ENCODE measurements at regions not wholly inside any gene's neighbourhood (a gene's known extent, or its start where the extent isn't known, plus 50 kb on each side); places are given as distances from the start of the nearest gene placed in this dataset.

DNA sequence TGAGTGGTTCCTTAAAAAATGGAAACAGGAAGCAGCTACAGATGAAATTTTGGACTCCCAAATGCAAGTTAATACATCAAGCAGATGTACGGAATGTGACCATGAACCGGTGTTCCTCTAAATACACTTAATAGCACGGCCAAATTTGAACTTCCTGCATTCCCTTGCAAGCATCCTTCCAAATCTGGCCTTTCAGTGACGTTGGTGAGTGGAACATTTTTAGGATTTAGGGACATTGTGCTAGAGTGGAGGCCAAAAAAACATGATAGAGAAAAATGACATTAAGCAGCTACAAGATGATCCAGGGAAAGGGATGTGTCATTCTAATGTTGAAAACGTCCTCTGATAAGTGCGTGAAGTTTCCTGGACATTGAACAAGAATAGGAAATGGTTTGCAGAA, 62.1 kb downstream of the CTAGE1 start:
- DNase-seq (ENCODE audit: low spot score): no peak

DNA sequence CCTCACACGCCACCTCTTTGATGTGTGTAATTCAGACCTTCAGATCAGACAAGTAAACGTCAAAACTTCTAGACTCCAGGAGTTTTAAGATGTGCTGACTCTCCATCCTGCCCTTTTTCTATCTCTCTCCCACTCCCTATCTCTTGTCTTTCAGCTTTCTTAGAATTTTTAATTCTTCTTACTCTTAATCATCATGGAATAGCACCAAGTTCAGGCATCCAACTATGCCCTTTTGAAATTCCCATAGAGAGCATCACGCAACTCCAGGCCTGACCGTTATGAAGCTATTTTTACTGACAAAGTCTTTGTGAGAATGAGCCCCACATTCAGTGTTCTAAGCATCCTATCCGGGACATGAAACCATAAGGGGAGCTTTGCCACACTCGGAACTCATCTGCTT, 62.6 kb downstream of the CTAGE1 start:
- no peak for DNase-seq (ENCODE audit: low spot score)

DNA sequence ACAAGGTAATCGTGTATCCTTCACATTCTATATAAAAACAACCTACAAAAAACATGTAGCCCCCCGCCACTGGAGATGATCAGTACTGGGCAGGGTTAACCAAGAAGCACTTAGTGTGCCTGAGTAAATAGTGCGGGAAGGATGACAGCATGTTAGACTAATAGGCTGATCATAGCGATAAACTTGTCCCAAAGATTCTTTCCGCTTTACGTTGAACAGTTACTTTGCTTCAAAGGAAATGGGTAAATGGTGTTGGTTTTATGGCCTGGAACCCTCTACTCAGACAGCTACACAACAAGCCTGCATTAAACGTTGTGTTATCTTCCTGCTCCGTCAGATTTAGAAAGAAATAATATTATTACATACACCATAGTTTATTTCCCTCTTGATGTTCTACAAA, 67.7 kb downstream of the CTAGE1 start:
- DNase-seq (ENCODE audit: low spot score): no peak

DNA sequence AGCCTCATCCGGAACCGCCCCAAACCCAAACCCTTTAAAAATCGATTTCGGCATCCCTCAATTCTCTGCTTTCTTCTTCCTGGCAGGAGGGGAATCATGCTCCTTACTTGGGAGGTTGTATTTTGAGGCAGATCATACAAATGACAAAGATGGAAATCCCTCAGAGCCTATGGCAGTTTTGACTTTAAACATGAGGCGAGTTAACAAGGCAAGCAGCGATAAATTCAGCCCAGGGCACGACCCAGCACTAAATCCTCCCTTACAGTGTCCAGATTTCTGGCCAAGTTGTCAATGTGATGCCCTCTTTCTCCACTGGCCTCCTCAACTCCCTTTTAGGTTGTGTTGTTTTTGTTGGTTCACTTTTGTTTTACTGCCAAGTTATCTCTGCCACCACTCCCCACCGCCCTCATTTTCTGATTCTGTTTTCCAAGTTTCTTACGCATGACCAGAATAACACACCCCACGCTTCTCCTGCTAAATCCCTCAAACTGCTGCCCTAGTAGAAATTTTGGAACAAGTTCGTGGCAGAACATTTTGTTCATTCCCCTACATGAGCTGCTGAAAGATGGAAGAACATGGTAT, 68.3 kb downstream of the CTAGE1 start:
- no peak for DNase-seq (ENCODE audit: low spot score)

DNA sequence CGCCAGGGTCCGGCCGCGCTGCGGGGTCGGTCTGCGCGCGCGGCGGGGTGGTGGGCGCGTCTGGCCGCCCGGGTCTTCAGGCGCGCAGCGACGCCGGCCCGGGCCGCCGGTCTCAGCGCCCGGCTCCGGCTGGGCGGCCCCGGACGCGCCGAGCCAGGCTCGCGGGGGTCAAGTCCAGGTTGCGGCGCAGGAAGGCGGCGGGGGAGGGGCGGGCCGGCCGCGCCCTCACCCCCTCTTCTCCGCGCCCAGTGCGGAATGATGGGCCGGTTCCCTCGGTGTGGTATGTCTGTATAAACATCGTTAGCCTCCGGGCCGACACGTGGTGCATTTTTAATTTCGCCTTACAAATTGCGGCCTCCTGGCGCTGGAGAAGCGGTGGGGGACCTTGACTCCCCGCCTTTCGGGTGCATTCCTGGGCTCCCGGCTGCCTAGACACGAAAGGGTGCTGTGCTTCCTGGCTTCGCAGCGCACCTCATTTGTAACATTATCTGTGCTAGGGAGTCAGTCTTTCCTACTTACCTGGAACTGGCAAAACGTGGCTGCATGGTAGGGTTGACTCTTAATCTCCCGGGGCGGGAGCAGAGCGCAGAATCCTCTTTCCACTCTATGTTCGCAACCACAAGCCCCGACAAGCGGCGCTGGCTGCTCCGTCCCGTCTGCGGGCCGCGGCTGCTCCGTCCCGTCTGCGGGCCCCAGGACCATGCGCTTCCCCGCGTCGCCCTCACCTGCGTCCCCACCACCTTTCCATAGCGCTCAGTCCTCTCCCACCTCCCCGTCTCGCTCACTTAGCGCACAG, 69.0 kb downstream of the CTAGE1 start:
- peak; percentile 62 for DNase-seq (ENCODE audit: low spot score)

DNA sequence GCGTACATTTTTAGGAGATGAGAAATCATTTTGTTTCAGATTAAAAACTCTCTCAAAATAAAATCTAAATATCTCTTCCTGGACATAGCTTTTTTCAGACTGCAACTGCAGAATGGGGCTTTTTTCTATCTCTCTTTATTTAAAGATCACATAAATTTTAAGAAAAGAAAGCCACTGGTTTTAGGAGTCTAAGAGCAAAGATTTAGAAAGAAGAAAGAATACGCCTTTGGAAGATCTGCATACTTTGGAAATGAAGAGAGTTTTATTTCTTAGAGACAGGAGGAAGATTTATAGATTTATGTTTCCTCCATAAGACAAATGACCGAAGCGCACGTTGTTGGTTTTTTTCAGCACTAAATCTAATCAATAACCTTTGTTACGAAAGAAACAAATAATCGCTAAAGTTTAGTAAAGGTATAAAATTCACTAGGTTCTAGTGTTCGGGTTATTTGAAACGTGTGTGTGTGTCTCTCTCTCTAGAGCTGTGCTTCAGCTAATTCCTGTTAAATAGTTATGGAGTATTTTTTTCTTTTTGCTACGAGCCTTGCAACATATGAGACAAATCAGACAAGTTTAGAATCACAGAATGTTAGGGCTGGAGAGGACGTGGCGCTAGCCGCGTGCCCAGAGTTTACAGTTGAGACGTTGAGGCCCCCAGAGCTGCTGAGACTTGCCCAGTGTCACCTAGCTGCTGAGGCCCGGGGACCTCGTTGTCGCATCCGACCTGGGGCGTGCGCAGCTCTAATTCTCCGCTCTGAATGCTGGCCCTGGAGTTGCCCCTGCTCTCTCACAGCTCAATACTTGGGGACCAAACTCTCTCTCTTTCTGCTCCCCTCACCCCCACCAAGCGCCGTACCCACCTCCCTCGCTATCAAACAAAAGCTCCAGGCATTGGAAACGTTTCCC, 69.9 kb downstream of the CTAGE1 start:
- DNase-seq (ENCODE audit: low spot score): no peak

DNA sequence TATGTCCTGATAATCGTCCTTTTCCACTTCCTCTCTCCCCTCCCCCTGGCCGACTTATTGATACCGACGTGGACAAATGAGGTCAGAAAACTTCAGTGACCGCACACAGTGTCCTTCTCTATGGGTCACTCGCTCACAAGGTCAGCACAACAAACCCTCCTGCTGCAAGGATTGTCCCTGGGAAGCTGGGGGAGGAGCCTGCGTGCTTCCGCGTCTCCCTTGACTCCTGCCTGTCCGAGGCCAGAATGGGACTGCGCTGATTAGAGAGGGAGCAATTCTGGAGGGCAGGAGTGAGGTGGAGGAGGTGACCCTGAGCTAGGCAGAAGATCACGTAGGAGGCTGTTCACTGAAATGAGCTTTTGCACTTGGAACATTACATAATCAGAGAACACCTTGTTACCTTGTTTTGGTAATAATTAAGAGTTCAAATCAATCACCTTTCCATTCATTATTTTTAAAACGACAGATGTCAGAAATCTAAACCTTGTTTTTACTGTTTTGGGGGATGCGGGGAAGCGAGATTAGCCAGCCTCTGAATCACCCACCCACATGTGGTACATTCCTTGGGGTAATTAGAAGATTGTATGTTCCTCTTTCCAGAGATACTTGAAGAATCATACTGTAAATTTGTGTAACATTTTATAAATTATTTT, 70.6 kb downstream of the CTAGE1 start:
- DNase-seq (ENCODE audit: low spot score): peak; percentile 88

DNA sequence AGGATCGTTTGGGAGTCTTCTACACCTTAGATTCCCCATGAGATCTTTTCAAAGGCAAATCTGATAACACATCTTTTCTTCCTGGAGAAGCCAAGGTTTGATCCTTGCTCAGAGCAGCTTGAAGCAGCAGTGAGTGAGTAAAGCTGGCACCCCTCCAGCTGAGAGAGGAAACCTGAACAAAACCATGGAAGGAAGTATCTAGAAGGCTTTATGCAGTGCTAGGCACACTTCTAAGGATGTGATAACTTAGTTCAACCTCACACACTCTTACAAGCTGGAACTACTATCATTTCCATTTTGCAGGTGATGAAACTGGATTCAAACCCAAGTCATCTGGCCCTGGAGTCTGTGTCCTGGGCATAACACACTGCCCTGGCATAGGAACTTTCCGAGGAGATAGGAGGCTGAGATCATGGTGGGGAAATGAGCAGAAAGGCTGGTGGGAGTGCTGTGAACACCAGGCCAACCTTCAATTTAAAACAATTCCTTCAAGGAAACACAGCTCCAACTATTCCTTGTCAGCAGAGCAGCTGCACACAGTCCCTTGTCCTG, 71.2 kb downstream of the CTAGE1 start:
- DNase-seq (ENCODE audit: low spot score): no peak

DNA sequence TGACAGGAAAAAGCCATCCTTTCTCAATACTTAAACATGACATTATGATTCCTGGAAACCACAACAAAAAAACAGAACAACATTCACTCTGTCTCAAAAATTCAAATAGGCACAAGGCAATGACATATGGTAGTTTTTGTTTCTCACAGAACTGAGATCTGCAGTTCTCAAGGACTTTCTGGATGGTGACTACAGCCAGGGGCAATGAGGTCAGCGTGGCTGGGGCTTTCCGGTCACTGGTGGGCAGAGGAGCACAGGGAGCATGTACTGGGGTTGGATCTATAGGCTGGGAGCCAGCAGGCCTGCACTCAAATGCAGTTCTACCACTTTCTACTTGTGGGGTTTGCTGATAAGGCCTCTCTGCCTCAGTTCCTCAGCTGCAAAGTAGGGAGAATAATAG, 72.0 kb downstream of the CTAGE1 start:
- DNase-seq (ENCODE audit: low spot score): no peak

DNA sequence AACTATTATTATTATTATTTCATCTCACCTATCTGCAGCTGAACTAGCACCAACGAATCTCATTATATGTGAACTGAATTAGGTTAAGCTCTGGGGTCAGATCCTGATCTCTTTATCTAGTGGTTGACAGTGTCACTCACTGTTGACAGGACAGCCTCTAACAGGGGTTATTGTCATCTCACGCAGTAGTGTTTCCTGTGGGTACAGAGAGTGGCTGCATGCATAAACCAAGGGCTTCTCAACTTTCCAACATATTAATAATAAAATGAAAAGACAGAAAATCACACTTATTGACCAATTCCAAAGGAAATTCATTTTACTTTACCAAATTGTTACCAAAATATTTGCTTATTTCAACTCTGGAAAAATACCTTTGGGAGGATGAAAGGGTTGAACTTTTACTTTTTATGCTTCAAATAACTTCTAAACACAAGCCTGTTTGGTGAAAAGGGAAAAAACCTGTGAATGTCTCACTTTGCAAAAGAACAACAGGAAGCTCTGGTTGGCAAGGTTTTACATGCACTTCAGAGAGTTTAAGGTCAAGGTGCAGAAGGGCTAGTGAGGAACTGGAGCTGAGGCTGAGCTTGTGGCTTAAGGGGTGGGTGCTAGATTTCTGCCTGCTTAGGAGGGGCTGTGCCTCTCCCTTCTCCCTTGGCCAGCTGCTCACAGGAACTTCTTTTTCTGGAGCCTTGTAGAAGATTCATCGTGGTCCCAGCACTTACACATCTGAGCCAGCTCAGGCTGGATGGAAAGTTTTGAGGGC, 72.6 kb downstream of the CTAGE1 start:
- DNase-seq (ENCODE audit: low spot score): no peak

DNA sequence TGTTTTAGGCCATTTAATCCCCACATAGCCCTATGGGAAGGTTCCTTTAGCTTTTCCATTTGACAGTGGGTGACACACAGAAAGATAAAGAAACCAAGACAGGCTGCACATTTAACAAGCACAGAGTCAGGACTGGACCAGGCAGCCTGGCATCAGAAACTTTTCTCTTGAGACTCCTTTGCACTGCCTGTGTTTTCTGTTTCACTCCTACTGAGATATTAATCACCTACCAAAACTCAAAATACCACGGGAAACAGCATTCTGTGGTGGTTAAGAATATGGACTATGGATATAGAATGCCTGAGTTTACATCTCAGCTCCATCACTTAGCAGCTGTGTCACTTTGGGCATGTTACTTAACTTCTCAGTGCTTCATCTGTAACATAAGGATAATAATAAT, 73.3 kb downstream of the CTAGE1 start:
- DNase-seq (ENCODE audit: low spot score): no peak

DNA sequence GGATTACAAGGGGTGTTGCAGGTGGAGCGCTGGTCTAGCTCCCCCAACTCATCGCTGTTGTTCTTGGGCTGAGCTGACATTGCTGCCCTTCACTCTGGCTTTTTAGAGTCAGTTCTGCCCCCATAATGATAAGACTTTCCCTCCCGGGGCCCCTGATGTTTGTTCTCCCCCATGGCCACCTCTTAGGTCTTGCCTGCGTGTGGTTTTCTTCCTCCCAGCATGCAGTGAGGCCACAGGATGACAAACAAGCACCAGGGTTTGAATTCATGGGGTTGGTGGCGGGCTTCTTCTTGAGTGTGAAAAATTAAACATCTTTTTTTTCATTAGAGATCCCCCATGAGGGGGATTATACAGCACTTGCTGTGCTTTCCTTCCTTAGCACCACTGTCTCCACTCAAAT, 74.1 kb downstream of the CTAGE1 start:
- no peak for DNase-seq (ENCODE audit: low spot score)

DNA sequence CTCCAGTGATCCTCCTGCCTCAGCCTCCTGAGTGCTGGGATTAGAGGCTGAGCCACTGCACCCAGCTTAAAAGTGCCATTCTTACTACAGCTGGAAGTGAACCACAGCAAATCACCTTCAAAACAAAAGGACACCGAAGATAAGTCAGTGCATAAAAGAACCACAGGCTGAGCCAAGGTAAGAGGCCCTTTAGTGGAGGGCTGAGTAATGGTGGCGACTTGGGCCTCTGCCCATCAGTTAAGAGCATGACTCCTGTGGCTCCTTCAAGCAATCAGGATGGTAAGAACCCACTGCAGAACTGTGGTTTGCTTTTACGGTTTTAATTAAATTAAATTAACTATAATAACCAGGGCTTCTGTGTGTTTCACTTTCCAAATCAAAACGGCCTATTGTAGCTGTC, 75.1 kb downstream of the CTAGE1 start:
- no peak for DNase-seq (ENCODE audit: low spot score)

DNA sequence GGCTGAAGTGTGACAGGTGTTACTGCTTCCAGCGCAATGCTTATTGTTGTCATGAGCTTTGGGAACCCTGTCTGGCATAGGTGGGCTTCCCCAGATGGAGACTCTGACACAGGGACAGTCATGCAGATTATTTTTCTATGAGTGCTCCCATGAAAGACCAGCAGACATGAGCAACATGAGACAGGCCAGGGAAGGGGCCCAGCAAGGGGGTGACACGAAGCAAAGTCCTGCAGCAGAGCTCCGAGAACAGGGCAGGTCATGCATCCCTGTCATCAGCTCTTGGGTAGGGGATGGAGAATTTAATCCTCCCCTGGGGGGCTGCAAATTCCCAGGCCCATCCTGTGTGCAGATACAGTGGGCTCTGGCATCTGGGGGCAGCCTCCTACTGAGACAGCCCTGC, 77.4 kb downstream of the CTAGE1 start:
- no peak for DNase-seq (ENCODE audit: low spot score)

DNA sequence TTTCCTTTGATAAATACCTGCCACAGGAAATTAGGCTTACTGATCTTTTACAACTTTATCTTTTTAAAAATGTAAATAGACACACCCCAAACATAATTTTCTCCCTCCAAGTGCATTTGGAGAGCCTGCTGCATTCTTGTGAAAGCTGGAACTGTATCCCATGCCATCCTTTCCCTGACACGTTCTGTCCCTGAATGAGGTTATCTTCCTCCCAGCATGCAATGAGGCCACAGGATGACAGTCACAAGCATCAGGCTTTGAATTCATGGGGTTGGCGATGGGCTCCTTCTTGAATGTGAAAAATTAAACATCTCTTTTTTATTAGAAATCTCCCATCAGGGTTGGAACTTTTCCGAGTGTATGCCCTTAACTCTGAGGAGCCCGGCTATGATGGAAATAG, 77.8 kb downstream of the CTAGE1 start:
- no peak for DNase-seq (ENCODE audit: low spot score)

DNA sequence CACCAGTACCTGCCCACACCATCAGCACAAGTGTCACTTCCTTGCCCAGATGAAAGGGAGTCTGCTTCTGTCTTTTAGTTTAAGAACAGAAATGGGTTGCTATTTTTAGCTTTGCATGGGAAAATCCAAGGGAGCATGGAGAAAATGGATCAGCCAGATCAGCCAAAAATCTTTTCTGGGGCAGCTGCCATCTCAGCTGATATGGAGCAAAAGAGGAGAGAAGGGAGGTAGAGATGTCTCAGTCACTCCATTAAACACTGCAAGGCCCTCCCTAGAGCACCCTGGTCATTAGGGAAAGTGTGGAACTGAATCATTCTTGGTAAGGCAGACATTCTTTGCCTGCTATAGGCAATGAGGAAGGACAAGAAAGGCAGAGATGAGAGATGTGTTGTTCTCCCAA, 79.9 kb downstream of the CTAGE1 start:
- DNase-seq (ENCODE audit: low spot score): no peak

DNA sequence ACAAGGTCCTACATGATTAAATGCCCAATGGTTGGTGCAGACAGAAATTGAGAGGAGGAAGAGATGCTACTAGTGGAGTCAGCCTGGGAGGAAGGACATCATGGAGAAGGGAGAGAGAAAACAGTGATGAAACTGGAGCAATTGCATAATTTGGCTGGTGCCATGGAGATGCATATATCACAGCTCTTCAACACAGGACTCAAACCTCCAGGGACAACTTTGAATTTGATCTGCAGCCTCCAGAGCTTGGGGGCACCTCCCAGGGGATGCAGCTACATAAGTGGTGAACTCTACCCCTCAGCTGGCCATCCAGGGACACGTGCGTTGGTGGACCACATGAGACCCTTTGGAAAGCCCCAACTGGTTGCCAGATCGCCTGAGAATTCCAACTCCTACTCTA, 80.4 kb downstream of the CTAGE1 start:
- no peak for DNase-seq (ENCODE audit: low spot score)

DNA sequence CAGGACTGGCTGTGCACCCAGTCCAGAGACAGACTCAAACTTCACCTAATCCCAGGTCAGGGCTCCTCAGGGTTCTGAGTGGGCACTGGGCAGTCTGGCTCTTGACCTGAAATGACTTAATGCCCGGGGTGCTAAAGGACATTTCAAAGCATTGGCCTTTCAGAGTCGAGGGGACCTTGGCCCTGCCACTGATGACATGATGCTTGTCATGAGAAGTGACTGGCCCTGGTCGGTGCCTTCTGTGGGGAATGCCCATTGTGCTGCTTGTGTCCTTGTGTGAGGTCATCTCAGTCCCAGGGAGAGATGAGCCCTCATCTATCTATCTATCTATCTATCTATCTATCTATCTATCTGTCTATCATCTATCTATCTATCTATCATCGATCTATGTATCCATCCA, 81.3 kb downstream of the CTAGE1 start:
- no peak for DNase-seq (ENCODE audit: low spot score)

DNA sequence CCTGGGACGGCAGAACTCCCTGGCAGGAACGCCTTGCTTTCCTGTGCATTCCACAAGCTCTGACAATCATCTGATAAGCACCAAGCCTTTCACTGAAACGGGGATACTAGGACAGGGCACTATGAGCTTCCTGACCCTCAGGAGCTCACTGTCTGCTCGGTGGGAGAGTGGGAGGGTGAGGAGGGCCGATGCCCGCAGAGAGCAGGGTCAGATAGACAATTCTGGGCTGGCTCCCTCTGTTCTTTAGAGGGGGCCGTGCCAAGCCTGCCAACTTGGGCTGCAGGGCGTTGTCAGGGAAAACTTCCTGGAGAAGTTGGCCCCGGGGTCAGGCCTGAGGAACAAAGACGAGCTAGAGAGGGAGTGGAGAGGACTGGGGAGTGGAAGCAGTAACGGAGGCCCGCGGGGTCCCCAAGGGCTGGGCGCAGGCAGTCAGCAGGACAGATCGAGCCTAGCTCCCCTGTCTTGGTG, 82.0 kb downstream of the CTAGE1 start:
- no peak for DNase-seq (ENCODE audit: low spot score)

DNA sequence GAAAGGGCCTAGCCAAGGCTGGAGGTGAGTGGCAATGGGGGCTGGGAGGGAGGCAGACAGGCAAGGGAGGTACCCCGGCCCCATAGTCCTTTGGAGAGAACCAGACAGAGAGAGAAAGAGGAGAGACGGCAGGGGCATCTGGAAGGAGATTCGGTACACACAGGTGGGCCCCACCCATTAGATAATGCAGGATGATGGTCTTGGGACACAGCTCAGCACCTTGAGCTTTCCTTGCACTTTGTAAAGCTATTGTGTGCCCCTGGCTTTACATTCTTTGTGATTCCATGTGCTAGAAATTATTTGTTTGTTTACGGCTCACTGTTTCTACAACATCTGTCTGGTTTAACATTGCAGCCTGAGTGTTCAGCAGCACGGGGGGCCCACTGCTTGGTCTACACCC, 83.1 kb downstream of the CTAGE1 start:
- DNase-seq (ENCODE audit: low spot score): no peak

DNA sequence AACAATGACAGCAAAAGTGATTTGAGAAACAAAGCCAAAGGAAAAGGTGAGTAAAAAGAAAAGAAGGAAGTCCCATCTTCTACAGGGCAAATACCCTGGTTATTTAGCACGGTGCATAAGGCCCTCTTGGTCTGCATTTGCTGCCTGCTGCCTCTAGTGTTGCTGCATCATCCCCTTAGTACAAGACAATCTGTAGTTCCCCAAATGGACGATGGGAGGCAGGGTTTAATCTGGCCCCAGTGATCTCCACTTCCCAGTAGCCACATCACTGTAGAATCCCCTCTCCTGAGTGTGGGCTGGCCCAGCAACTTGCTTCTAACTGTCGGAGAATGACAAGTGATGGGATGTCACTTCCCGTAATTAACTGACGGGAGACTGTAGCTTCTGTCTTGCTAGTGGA, 85.1 kb downstream of the CTAGE1 start:
- DNase-seq (ENCODE audit: low spot score): no peak

All from ecto neural progenitor cell (in vitro differentiated cells).